Endothelial cell of umbilical vein (primary cell): ENCODE measurements at regions not wholly inside any gene's neighbourhood (a gene's known extent, or its start where the extent isn't known, plus 50 kb on each side); places are given as distances from the start of the nearest gene placed in this dataset.

Experiments
- BruUV-seq: library from RNA; stranded (reverse); fragments of 400-500 nt; replicated peaks from 2 replicates; lab custom pipeline; 2021; lab: Mats Ljungman, UMichigan
- CTCF ChIA-PET: fragments of 300-600, 350-600 bp; sonication (Branson Sonifier 250); formaldehyde crosslinking; loops from one replicate; lab custom pipeline; 2021; ENCODE audit warnings: antibody characterized with exemption, inconsistent platforms; lab: Charles Lee
- POLR2A ChIA-PET: fragments of 300-600, 350-600 bp; sonication (Branson Sonifier 250); formaldehyde crosslinking; loops from one replicate; lab custom pipeline; 2021; ENCODE audit warnings: antibody characterized with exemption, inconsistent platforms; lab: Charles Lee
- DNase-seq: peaks from one replicate; pipeline ENCODE4 v3.0.0-alpha.2; 2011; ENCODE audit warnings: low read depth, low spot score
- FAIRE-seq: peaks from 2 replicates; lab custom pipeline; 2011; peaks lifted over from hg19 to GRCh38; lab: Jason Lieb, UNC
- H2AFZ ChIP-seq: 2 replicates; pipeline ENCODE4 v1.6.0; 2012; ENCODE audit warnings: low read depth, low read length, control low read depth, inconsistent platforms
- H3K27ac ChIP-seq: 2 replicates; pipeline ENCODE4 v1.5.1; 2011; ENCODE audit warnings: low read depth, mild to moderate bottlenecking, control low read depth, low read length, moderate library complexity; ENCODE audit not compliant: insufficient read depth
- H3K27me3 ChIP-seq, 2 experiments: 2 replicates each; pipeline versions ENCODE4 v1.6.0 to v1.6.1; 2011; ENCODE audit warnings: low read length in 2 of 2, mixed read lengths in 1 of 2; ENCODE audit not compliant: control insufficient read depth in 2 of 2, insufficient read depth in 2 of 2
- H3K36me3 ChIP-seq, 2 experiments: 2 replicates in 1 of 2; 3 replicates in 1 of 2; pipeline ENCODE4 v1.5.1; 2011; ENCODE audit warnings: low read length in 2 of 2, mild to moderate bottlenecking in 1 of 2, moderate library complexity in 1 of 2; ENCODE audit not compliant: control insufficient read depth in 2 of 2, insufficient read depth in 2 of 2; ENCODE audit errors: extremely low read depth in 1 of 2
- H3K4me1 ChIP-seq: 3 replicates; pipeline ENCODE4 v1.5.1; 2011; ENCODE audit warnings: mild to moderate bottlenecking, low read length; ENCODE audit not compliant: control insufficient read depth, insufficient read depth; ENCODE audit errors: extremely low read depth
- H3K4me2 ChIP-seq: 2 replicates; pipeline ENCODE4 v1.6.1; 2011; ENCODE audit warnings: low read length, control low read depth, mixed read lengths; ENCODE audit not compliant: insufficient read depth
- H3K4me3 ChIP-seq, 3 experiments: fragments of 200-600 bp in 1 of 3; sonication (generic), shearing (Covaris generic) in 1 of 3; replicated peaks in 1 of 3; 2 replicates each; pipeline ENCODE4 v1.5.1; 2011 to 2016; ENCODE audit warnings: control low read depth in 3 of 3, low read length in 3 of 3, mild to moderate bottlenecking in 2 of 3, inconsistent platforms in 1 of 3, low read depth in 1 of 3, moderate library complexity in 1 of 3; ENCODE audit not compliant: insufficient read depth in 1 of 3
- H3K79me2 ChIP-seq: 2 replicates; pipeline ENCODE4 v1.6.0; 2012; ENCODE audit warnings: low read length, inconsistent platforms; ENCODE audit not compliant: control insufficient read depth, insufficient read depth
- H3K9ac ChIP-seq: replicated peaks from 2 replicates; pipeline ENCODE3; 2011; ENCODE audit warnings: low read length, control low read depth; ENCODE audit not compliant: insufficient read depth; ENCODE audit errors: extremely low read depth
- H3K9me1 ChIP-seq: replicated peaks from 3 replicates; pipeline ENCODE4 v1.6.0; 2011; ENCODE audit warnings: mild to moderate bottlenecking, low read length; ENCODE audit not compliant: control insufficient read depth, insufficient read depth; ENCODE audit errors: extremely low read depth
- H3K9me3 ChIP-seq: replicated peaks from 2 replicates; pipeline ENCODE4 v1.5.1; 2012; ENCODE audit warnings: low read length, inconsistent platforms; ENCODE audit not compliant: control insufficient read depth, insufficient read depth
- H4K20me1 ChIP-seq: replicated peaks from 2 replicates; pipeline ENCODE3; 2011; ENCODE audit warnings: mild to moderate bottlenecking, low read length; ENCODE audit not compliant: control insufficient read depth, insufficient read depth; ENCODE audit errors: extremely low read depth
- CTCF ChIP-seq, 2 donors: IDR thresholded peaks; 1 replicate in 1 of 2; 2 replicates in 1 of 2; pipeline ENCODE4 v1.5.1; 2011; ENCODE audit warnings: low read length in 2 of 2, mild to moderate bottlenecking in 2 of 2, moderate library complexity in 2 of 2, control low read depth in 1 of 2, inconsistent platforms in 1 of 2, low read depth in 1 of 2; ENCODE audit not compliant: insufficient read depth in 1 of 2; ENCODE audit errors: extremely low read depth in 1 of 2
- EZH2 ChIP-seq: IDR thresholded peaks from 2 replicates; pipeline ENCODE4 v1.6.1; 2012; ENCODE audit warnings: borderline replicate concordance, low read depth, mild to moderate bottlenecking, moderate library complexity, low read length, inconsistent platforms; ENCODE audit not compliant: severe bottlenecking
- FOS ChIP-seq: IDR thresholded peaks from 2 replicates; pipeline ENCODE4 v1.6.1; 2011; ENCODE audit warnings: mild to moderate bottlenecking, low read length, moderate library complexity, borderline replicate concordance; ENCODE audit not compliant: insufficient read depth
- GATA2 ChIP-seq: IDR thresholded peaks from 2 replicates; pipeline ENCODE4 v1.7.0; 2011; ENCODE audit warnings: low read depth, mild to moderate bottlenecking, moderate library complexity, mixed read lengths, low read length; ENCODE audit not compliant: insufficient read length, insufficient read depth
- JUN ChIP-seq: IDR thresholded peaks from 2 replicates; pipeline ENCODE4 v1.6.1; 2011; ENCODE audit warnings: borderline replicate concordance, low read depth; ENCODE audit not compliant: insufficient read length, insufficient read depth
- MAX ChIP-seq: IDR thresholded peaks from 2 replicates; pipeline ENCODE4 v1.6.1; 2011; ENCODE audit not compliant: insufficient read depth, insufficient read length
- MYC ChIP-seq: IDR thresholded peaks from one replicate; pipeline ENCODE4 v1.6.1; 2011; ENCODE audit warnings: mild to moderate bottlenecking, low read depth, low read length
- POLR2AphosphoS5 ChIP-seq: IDR thresholded peaks from 2 replicates; pipeline ENCODE4 v1.6.1; 2012; ENCODE audit warnings: low read depth, mild to moderate bottlenecking, control low read depth, low read length, moderate library complexity; ENCODE audit not compliant: insufficient read depth
- dilution Hi-C: fragments of 300-500 bp; cut with MboI; formaldehyde crosslinking; loops from one replicate; pipeline ENCODE4 v1.15.0; 2019; ENCODE audit warnings: low sequenced_read_pairs; ENCODE audit not compliant: extremely low pct_ligation_motif_present
- intact Hi-C: fragments of 100-400 bp; cut with micrococcal nuclease; formaldehyde crosslinking; loops from one replicate; pipeline ENCODE4 v1.10.0; 2022

GRCh38 chr3:106840319-106840718, 536.9 kb upstream of the CCDC54 start:
- Histone ChIP-seq H2AFZ (no peak overlapping the region), H4K20me1 (no peaks in the 10 kb centered on the region), H3K9me3 (no peaks in the 10 kb centered on the region), H3K4me1 (no peaks in the 10 kb centered on the region), H3K27me3 (no peaks in the 10 kb centered on the region), H3K79me2 (no peaks in the 10 kb centered on the region), H3K4me2 (no peak overlapping the region), H3K9ac (no peak overlapping the region), H3K4me3 (no peak overlapping the region), H3K36me3 (no peaks in the 10 kb centered on the region), H3K27ac (no peak overlapping the region), H3K9me1 (no peaks in the 10 kb centered on the region)
- ChIA-PET CTCF (no interaction called here), POLR2A (no interaction called here)
- FAIRE-seq, result no peak
- TF ChIP-seq JUN (no peak), EZH2 (no peak), GATA2 (no peak), POLR2AphosphoS5 (no peak), FOS (no peak)
- BruUV-seq, result no TSS peak
- intact Hi-C loops, result no loop called here
- no peak for DNase-seq
- dilution Hi-C loops, result no loop called here

GRCh38 chr3:106842151-106842550, 535.1 kb upstream of the CCDC54 start:
- Histone ChIP-seq H3K4me2 (no peak overlapping the region), H3K9me3 (no peaks in the 10 kb centered on the region), H3K9me1 (no peaks in the 10 kb centered on the region), H3K4me1 (no peaks in the 10 kb centered on the region), H3K27me3 (no peaks in the 10 kb centered on the region), H3K4me3 (no peak overlapping the region), H2AFZ (no peak overlapping the region), H3K9ac (no peak overlapping the region), H4K20me1 (no peaks in the 10 kb centered on the region), H3K36me3 (no peaks in the 10 kb centered on the region), H3K27ac (no peak overlapping the region), H3K79me2 (no peaks in the 10 kb centered on the region)
- no TSS peak for BruUV-seq
- DNase-seq (no peak), FAIRE-seq (no peak)
- CTCF ChIA-PET, result interaction anchor here (0.8 to 2.2 kb wide), 6 partner anchors 13 to 246 kb away, joined by 3 to 6 read pairs (median 5); no protein-coding TSS in a partner anchor
- TF ChIP-seq POLR2AphosphoS5 (no peak), MYC (no peak), EZH2 (no peak), MAX (no peak), CTCF (IDR thresholded peaks at IDR 0.05; ENCODE audit: extremely low read depth in 1 of 2, insufficient read depth in 1 of 2, low read depth in 1 of 2, low read length in 2 of 2) (no peak)
- intact Hi-C loops (no loop called here), dilution Hi-C loops (no loop called here)
- POLR2A ChIA-PET, result no interaction called here
